Hepatocyte (in vitro differentiated cells): ENCODE measurements at regions not wholly inside any gene's neighbourhood (a gene's known extent, or its start where the extent isn't known, plus 50 kb on each side); places are given as distances from the start of the nearest gene placed in this dataset.
"Not testable (repeated sequence)": the region's sequence is repeated elsewhere in the genome, so short reads cannot be mapped to it uniquely, and the experiment has no call there.

Experiments
- DNase-seq: peaks from one replicate; pipeline ENCODE4 v3.0.0-alpha.2; 2016; ENCODE audit warnings: low spot score
- H2AFZ ChIP-seq: fragments of 200-600 bp; sonication (generic); 2 replicates; pipeline ENCODE4 v1.6.0; 2016; ENCODE audit warnings: antibody characterized with exemption, mild to moderate bottlenecking
- H3K27ac ChIP-seq: fragments of 200-600 bp; sonication (generic); 2 replicates; pipeline ENCODE4 v1.5.1; 2016; ENCODE audit warnings: mild to moderate bottlenecking
- H3K27me3 ChIP-seq: fragments of 200-600 bp; sonication (generic); 2 replicates; pipeline ENCODE4 v1.6.1; 2016
- H3K36me3 ChIP-seq: fragments of 200-600 bp; sonication (generic); replicated peaks from 2 replicates; pipeline ENCODE4 v1.5.1; 2016; ENCODE audit warnings: low read depth; ENCODE audit not compliant: insufficient read depth
- H3K4me1 ChIP-seq: fragments of 200-600 bp; sonication (generic); 2 replicates; pipeline ENCODE4 v1.5.1; 2016; ENCODE audit warnings: mild to moderate bottlenecking, moderate library complexity; ENCODE audit not compliant: insufficient read depth
- H3K4me2 ChIP-seq: fragments of 200-600 bp; sonication (generic); 2 replicates; pipeline ENCODE4 v1.6.0; 2016
- H3K4me3 ChIP-seq: fragments of 200-600 bp; sonication (generic); 2 replicates; pipeline ENCODE4 v1.5.1; 2016; ENCODE audit warnings: mild to moderate bottlenecking
- H3K79me2 ChIP-seq: fragments of 200-600 bp; sonication (generic); 2 replicates; pipeline ENCODE4 v1.6.0; 2017; ENCODE audit warnings: mild to moderate bottlenecking
- H3K9me2 ChIP-seq: fragments of 200-600 bp; sonication (generic); replicated peaks from 2 replicates; pipeline ENCODE4 v1.6.0; 2017; ENCODE audit warnings: mild to moderate bottlenecking; ENCODE audit not compliant: insufficient read depth
- H3K9me3 ChIP-seq: fragments of 200-600 bp; sonication (generic); 2 replicates; pipeline ENCODE4 v1.5.1; 2016; ENCODE audit warnings: low read depth, mild to moderate bottlenecking
- H4K20me1 ChIP-seq: fragments of 200-600 bp; sonication (generic); 2 replicates; pipeline ENCODE4 v1.6.0; 2016; ENCODE audit warnings: mild to moderate bottlenecking; ENCODE audit not compliant: insufficient read depth, poor library complexity, severe bottlenecking
- CTCF ChIP-seq: fragments of 200-600 bp; sonication (generic); IDR thresholded peaks from 2 replicates; pipeline ENCODE4 v1.5.1; 2016; ENCODE audit warnings: antibody characterized with exemption, mild to moderate bottlenecking; ENCODE audit not compliant: poor library complexity
- EZH2 ChIP-seq: fragments of 200-600 bp; sonication (generic); IDR thresholded peaks from 2 replicates; pipeline ENCODE4 v1.6.1; 2016; ENCODE audit warnings: antibody characterized with exemption, mild to moderate bottlenecking, borderline replicate concordance
- EZH2phosphoT487 ChIP-seq: fragments of 200-600 bp; sonication (generic); IDR thresholded peaks from one replicate; pipeline ENCODE4 v1.6.1; 2018; ENCODE audit warnings: antibody characterized with exemption, mild to moderate bottlenecking, low read depth, moderate library complexity; ENCODE audit not compliant: unreplicated experiment, severe bottlenecking
- WGBS: methylation state at CpG from one replicate; pipeline ENCODE4 v1.1.6; 2016; ENCODE audit warnings: low lambda C conversion rate; ENCODE audit errors: missing lambda C conversion rate; 5-methylcytosine and 5-hydroxymethylcytosine counted together

- Histone ChIP-seq H3K27ac (no peak overlapping the region), H3K4me1 (no peaks in the 10 kb centered on the region), H3K9me2 (no peaks in the 10 kb centered on the region), H3K4me2 (no peak overlapping the region), H3K9me3 (no peaks in the 10 kb centered on the region), H3K4me3 (no peak overlapping the region), H3K79me2 (no peaks in the 10 kb centered on the region), H3K27me3 (no peaks in the 10 kb centered on the region), H3K36me3 (no peaks in the 10 kb centered on the region), H4K20me1 (no peaks in the 10 kb centered on the region), H2AFZ (no peak overlapping the region)
- no peak for DNase-seq
- 95% methylated on average over 2 of the region's 2 CpGs for WGBS
- TF ChIP-seq EZH2 (no peak), EZH2phosphoT487 (no peak), CTCF (no peak)
These were observed 498.3 kb downstream of the TMEM135 start for GRCh38 chr11:87536016-87536415.

DNA sequence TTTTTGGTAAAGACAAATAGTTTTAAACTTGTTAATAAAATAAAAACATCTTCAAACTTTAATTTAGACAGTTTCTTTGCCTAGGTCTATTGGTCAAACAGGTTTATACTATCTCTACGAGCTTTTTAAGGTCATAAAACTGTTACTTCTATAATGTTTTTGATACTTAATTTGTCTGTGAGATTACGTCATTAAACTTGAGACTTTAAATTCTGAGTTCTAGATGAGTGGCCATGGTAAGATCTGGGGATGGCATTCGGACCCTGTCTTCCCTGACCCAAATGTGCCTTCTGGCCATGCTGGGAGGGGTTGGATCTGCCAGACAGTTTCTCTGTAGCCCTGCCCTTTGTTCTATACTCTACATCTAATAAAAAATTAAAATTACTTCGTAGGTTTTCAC lies 497.8 kb downstream of the TMEM135 start:
- H3K4me1 ChIP-seq = no peaks in the 10 kb centered on the region
- H3K9me3 ChIP-seq = no peaks in the 10 kb centered on the region
- no peak for TF ChIP-seq EZH2
- TF ChIP-seq CTCF = no peak
- no peak for TF ChIP-seq EZH2phosphoT487
- no peaks in the 10 kb centered on the region for H3K79me2 ChIP-seq
- H2AFZ ChIP-seq = no peak overlapping the region
- no peaks in the 10 kb centered on the region for H3K36me3 ChIP-seq
- H3K4me2 ChIP-seq = no peak overlapping the region
- no peaks in the 10 kb centered on the region for H3K27me3 ChIP-seq
- no peak overlapping the region for H3K4me3 ChIP-seq
- 88% methylated on average over 4 of the region's 4 CpGs for WGBS
- no peak overlapping the region for H3K27ac ChIP-seq
- no peaks in the 10 kb centered on the region for H3K9me2 ChIP-seq
- no peaks in the 10 kb centered on the region for H4K20me1 ChIP-seq
- no peak for DNase-seq

DNA sequence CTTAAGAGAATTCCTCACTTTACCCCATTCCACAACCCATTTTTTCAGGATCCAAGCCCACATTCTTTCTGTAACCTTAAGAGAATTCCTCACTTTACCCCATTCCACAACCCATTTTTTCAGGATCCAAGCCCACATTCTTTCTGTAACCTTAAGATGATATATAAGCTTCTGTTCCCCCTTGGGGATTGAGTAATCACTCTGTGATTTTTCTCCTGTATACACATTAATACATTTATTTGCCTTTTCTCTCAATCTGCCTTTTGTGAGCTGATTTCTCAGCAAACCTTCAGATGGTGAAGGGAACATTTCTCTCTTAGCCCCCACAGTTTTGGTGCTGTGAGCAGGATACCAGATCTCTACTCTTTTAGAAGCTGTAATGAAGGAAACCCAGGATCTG lies 494.1 kb downstream of the TMEM135 start:
- not testable (repeated sequence) for H3K9me3 ChIP-seq, H3K4me1 ChIP-seq, H3K36me3 ChIP-seq, H3K27me3 ChIP-seq, H3K79me2 ChIP-seq, H3K9me2 ChIP-seq, H3K4me3 ChIP-seq, H3K27ac ChIP-seq, H2AFZ ChIP-seq, DNase-seq, H4K20me1 ChIP-seq, H3K4me2 ChIP-seq

GRCh38 chr11:87529486-87529885 lies 491.8 kb downstream of the TMEM135 start:
- Histone ChIP-seq H3K4me1 (no peaks in the 10 kb centered on the region), H3K36me3 (no peaks in the 10 kb centered on the region), H3K9me2 (no peaks in the 10 kb centered on the region), H4K20me1 (no peaks in the 10 kb centered on the region), H3K27ac (no peak overlapping the region), H3K4me3 (no peak overlapping the region), H3K27me3 (no peaks in the 10 kb centered on the region), H3K4me2 (no peak overlapping the region), H3K79me2 (no peaks in the 10 kb centered on the region), H3K9me3 (no peaks in the 10 kb centered on the region), H2AFZ (no peak overlapping the region)
- 95% methylated on average over 1 of the region's 1 CpG for WGBS
- DNase-seq = no peak
- TF ChIP-seq EZH2 (no peak), CTCF (no peak), EZH2phosphoT487 (no peak)
